Lung (tissue), 11 donors: ENCODE measurements at regions not wholly inside any gene's neighbourhood (a gene's known extent, or its start where the extent isn't known, plus 50 kb on each side); places are given as distances from the start of the nearest gene placed in this dataset.

Experiments used
- ATAC-seq: fragments of 200-7000 bp; cut with Tn5 transposase; one replicate; pipeline ENCODE4 v1.9.1; 2020; ENCODE audit warnings: moderate number of reproducible peaks; ENCODE audit not compliant: insufficient read depth, low FRiP score
- DNase-seq, 3 donors: peaks; one replicate each; pipeline ENCODE4 v3.0.0-alpha.2; 2013 to 2017
- H3K27ac ChIP-seq, 2 donors: one replicate each; pipeline ENCODE4 v1.5.1; 2013; ENCODE audit warnings: mild to moderate bottlenecking in 2 of 2, moderate library complexity in 2 of 2, control low read depth in 1 of 2, inconsistent platforms in 1 of 2, low read depth in 1 of 2, low read length in 1 of 2
- H3K27me3 ChIP-seq, 3 donors: one replicate each; pipeline ENCODE4 v1.5.1; 2013; ENCODE audit warnings: low read length in 2 of 3; ENCODE audit not compliant: control insufficient read depth in 3 of 3, insufficient read depth in 3 of 3
- H3K36me3 ChIP-seq, 4 donors: one replicate each; pipeline ENCODE4 v1.5.1; 2013; ENCODE audit warnings: low read length in 4 of 4, mild to moderate bottlenecking in 1 of 4, moderate library complexity in 1 of 4; ENCODE audit not compliant: control insufficient read depth in 4 of 4, insufficient read depth in 4 of 4
- H3K4me1 ChIP-seq, 5 donors: one replicate each; pipeline ENCODE4 v1.5.1; 2013; ENCODE audit warnings: low read length in 5 of 5, mild to moderate bottlenecking in 2 of 5, moderate library complexity in 1 of 5; ENCODE audit not compliant: control insufficient read depth in 5 of 5, insufficient read depth in 5 of 5
- H3K4me3 ChIP-seq: one replicate; pipeline ENCODE4 v1.5.1; 2013; ENCODE audit warnings: mild to moderate bottlenecking, control low read depth, moderate library complexity
- H3K9ac ChIP-seq, 2 donors: one replicate each; pipeline ENCODE4 v1.5.1; 2013; ENCODE audit warnings: low read length in 2 of 2, control low read depth in 1 of 2; ENCODE audit not compliant: insufficient read depth in 1 of 2
- H3K9me3 ChIP-seq, 4 donors: one replicate each; pipeline ENCODE4 v1.5.1; 2013; ENCODE audit warnings: low read length in 3 of 4, mild to moderate bottlenecking in 1 of 4, moderate library complexity in 1 of 4; ENCODE audit not compliant: control insufficient read depth in 4 of 4, insufficient read depth in 3 of 4
- WGBS, 2 donors: extraction: QIAGEN DNeasy Blood & Tissue Kit; methylation state at CpG; one replicate each; pipeline ENCODE4 v1.1.7; 2013; 5-methylcytosine and 5-hydroxymethylcytosine counted together
- TF ChIP-seq, protein P1 (sequence below): IDR thresholded peaks from 2 replicates; pipeline ENCODE4 v1.5.1; 2012; ENCODE audit warnings: mild to moderate bottlenecking; ENCODE audit errors: control extremely low read depth, extremely low read depth
- donor health status: control.
- donor health status: control.
- donor health status: Bipolar disorder and iron deficiency.
- donor health status: healthy.
- donor health status: DM: yes; HTN: yes; CAD: no.

DNA sequence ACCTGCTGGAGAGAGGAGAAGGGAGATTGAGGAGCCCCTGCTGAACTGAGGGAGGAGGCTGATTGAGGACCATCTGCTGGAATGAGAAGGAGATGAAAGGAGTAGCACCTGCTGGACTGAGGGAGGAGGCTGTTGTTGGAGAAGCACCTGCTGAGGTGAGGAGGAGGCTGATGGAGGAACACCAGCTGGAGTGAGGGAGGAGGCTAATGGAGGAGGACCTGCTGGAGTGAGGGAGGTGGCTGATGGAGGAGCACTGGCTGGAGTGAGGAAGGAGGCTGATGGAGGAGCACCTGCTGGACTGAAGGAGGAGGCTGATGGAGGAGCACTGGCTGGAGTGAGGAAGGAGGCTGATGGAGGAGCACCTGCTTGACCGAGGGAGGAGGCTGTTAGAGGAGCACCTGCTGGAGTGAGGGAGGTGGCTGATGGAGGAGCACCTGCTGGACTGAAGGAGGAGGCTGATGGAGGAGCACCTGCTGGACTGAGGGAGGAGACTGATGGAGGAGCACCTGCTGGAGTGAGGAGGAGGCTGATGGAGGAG lies 409.2 kb upstream of the MYT1L start:
- WGBS, 2 donors = 71 to 90% methylated on average over 1 of the region's 1 CpG
- DNase-seq (no peak), ATAC-seq (no peak)
- TF ChIP-seq, protein P1, sequence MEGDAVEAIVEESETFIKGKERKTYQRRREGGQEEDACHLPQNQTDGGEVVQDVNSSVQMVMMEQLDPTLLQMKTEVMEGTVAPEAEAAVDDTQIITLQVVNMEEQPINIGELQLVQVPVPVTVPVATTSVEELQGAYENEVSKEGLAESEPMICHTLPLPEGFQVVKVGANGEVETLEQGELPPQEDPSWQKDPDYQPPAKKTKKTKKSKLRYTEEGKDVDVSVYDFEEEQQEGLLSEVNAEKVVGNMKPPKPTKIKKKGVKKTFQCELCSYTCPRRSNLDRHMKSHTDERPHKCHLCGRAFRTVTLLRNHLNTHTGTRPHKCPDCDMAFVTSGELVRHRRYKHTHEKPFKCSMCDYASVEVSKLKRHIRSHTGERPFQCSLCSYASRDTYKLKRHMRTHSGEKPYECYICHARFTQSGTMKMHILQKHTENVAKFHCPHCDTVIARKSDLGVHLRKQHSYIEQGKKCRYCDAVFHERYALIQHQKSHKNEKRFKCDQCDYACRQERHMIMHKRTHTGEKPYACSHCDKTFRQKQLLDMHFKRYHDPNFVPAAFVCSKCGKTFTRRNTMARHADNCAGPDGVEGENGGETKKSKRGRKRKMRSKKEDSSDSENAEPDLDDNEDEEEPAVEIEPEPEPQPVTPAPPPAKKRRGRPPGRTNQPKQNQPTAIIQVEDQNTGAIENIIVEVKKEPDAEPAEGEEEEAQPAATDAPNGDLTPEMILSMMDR = no peak
- peaks cover 0 to 3% (median 0%) of the 10 kb centered on the region in 3 donors for H3K27me3 ChIP-seq
- H3K27ac ChIP-seq = no peak overlapping the region
- H3K4me1 ChIP-seq = no peaks in the 10 kb centered on the region
- H3K9me3 ChIP-seq = peaks cover 0 to 5% (median 0%) of the 10 kb centered on the region in 4 donors
- H3K4me3 ChIP-seq = no peak overlapping the region
- no peaks in the 10 kb centered on the region for H3K36me3 ChIP-seq
- no peak overlapping the region for H3K9ac ChIP-seq

DNA sequence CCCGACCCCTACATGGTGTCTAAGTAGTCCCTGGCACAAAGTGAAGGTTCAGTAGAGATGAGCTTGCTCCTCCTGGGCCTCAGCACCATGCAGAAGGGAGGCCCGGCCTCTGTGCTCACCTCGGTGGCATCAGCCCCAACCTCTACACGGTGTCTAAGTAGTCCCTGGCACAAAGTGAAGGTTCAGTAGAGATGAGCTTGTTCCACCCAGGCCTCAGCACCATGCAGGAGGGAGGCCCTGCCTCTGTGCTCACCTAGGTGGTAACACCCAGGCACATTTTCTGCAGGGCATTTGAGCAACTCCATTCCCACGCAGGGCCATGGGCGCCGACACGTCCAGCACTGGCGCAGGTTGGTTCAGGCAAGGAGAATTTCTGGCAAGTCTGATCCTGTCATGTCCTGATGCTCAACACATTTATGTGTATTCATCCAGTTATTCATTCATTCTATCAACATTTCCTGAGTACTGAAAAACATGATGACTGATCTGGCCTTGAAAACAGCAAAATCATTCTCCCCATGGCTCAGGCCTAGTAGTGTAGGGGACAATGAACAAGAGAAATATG lies 408.2 kb upstream of the MYT1L start:
- Histone ChIP-seq H3K9ac (no peak overlapping the region), H3K4me1 (no peaks in the 10 kb centered on the region), H3K27ac (no peak overlapping the region), H3K9me3 (peaks cover 0 to 5% (median 0%) of the 10 kb centered on the region in 4 donors), H3K27me3 (peaks cover 0 to 3% (median 0%) of the 10 kb centered on the region in 3 donors), H3K36me3 (no peaks in the 10 kb centered on the region), H3K4me3 (no peak overlapping the region)
- ATAC-seq (no peak), DNase-seq (no peak)
- WGBS, 2 donors = 93 to 97% methylated on average over 9 of the region's 9 CpGs
- TF ChIP-seq, protein P1 = no peak

DNA sequence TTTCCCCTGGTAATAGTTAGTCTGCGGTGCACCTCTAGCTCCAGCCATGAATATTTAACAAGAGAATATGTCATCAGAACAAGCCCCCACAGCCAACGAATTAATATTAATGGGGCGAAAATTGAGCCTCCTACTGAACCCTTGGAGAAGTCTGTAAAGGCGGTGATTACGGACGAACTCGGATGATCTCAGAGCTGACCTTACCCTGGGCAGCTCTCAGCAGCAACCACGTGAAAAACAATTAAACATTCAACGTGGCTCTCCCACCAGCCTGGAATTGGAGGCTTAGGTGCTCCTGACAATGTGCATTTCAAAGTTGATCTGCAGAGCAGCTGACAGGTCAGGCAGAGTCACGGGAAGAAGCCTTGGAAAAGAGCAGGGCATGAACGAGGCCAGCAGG lies 407.6 kb upstream of the MYT1L start:
- Histone ChIP-seq H3K9me3 (peaks cover 0 to 5% (median 0%) of the 10 kb centered on the region in 4 donors), H3K36me3 (no peaks in the 10 kb centered on the region), H3K27me3 (peaks cover 0 to 3% (median 0%) of the 10 kb centered on the region in 3 donors), H3K9ac (no peak overlapping the region), H3K27ac (no peak overlapping the region), H3K4me1 (no peaks in the 10 kb centered on the region), H3K4me3 (no peak overlapping the region)
- TF ChIP-seq, protein P1 = no peak
- ATAC-seq (no peak), DNase-seq (no peak)
- 77 to 89% methylated on average over 11 of the region's 11 CpGs for WGBS, 2 donors
